ENCODE measurements at regions not wholly inside any gene's neighbourhood (a gene's known extent, or its start where the extent isn't known, plus 50 kb on each side); places are given as distances from the start of the nearest gene placed in this dataset.

DNA sequence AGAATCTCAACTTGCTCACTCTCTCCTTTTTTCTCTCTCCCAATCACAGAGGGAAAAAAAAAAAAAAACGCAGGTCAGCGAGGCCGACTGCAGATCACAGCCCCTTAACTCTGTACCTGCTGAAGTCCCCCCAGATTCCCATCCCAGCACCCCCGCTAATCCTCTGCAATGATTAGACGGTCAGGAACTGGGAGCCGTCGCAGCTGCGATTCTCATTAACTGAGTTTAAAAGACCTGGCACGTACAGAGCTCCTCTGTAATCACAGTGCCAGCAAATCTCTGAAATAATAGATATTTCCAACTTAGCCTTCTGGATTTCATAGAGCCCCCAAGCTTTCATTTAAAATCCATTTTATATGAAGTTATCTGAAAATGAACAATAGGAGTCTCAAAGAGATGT, 84.4 kb downstream of the ANKRD60 start:
- Histone ChIP-seq H3K4me3 (no peak overlapping the region), H3K4me1 (no peaks in the 10 kb centered on the region), H3K9me3 (peaks cover 6% of the 10 kb centered on the region; the same call in 2 of the 3 replicates), H3K4me2 (no peak overlapping the region), H3K27ac (no peak overlapping the region)
- POLR2A ChIA-PET, result no interaction called here
- no peak for TF ChIP-seq RFX5 (IDR thresholded peaks at IDR 0.05)
- no peak for TF ChIP-seq JUNB (IDR thresholded peaks at IDR 0.05)
- TF ChIP-seq, protein P1, sequence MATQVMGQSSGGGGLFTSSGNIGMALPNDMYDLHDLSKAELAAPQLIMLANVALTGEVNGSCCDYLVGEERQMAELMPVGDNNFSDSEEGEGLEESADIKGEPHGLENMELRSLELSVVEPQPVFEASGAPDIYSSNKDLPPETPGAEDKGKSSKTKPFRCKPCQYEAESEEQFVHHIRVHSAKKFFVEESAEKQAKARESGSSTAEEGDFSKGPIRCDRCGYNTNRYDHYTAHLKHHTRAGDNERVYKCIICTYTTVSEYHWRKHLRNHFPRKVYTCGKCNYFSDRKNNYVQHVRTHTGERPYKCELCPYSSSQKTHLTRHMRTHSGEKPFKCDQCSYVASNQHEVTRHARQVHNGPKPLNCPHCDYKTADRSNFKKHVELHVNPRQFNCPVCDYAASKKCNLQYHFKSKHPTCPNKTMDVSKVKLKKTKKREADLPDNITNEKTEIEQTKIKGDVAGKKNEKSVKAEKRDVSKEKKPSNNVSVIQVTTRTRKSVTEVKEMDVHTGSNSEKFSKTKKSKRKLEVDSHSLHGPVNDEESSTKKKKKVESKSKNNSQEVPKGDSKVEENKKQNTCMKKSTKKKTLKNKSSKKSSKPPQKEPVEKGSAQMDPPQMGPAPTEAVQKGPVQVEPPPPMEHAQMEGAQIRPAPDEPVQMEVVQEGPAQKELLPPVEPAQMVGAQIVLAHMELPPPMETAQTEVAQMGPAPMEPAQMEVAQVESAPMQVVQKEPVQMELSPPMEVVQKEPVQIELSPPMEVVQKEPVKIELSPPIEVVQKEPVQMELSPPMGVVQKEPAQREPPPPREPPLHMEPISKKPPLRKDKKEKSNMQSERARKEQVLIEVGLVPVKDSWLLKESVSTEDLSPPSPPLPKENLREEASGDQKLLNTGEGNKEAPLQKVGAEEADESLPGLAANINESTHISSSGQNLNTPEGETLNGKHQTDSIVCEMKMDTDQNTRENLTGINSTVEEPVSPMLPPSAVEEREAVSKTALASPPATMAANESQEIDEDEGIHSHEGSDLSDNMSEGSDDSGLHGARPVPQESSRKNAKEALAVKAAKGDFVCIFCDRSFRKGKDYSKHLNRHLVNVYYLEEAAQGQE (IDR thresholded peaks at IDR 0.05), result no peak
- TF ChIP-seq TFCP2L1 (CRISPR knock-in tag; IDR thresholded peaks at IDR 0.05), result no peak
- TF ChIP-seq MYC (IDR thresholded peaks at IDR 0.05; ENCODE audit: borderline replicate concordance, low read length), result no peak
- TF ChIP-seq CEBPB (IDR thresholded peaks at IDR 0.05), result no peak
- TF ChIP-seq MAZ (IDR thresholded peaks at IDR 0.05; ENCODE audit: borderline replicate concordance, low read depth, low read length), result no peak
- no peak for TF ChIP-seq CHD2 (IDR thresholded peaks at IDR 0.05; ENCODE audit: low read length, partially characterized antibody)
- no peak for TF ChIP-seq RARB (CRISPR knock-in tag; IDR thresholded peaks at IDR 0.05)
- TF ChIP-seq TP53 (CRISPR knock-in tag; IDR thresholded peaks at IDR 0.05), result no peak
- no peak for TF ChIP-seq CHD4 (IDR thresholded peaks at IDR 0.05; ENCODE audit: borderline replicate concordance)
- no peak for TF ChIP-seq EHMT2 (IDR thresholded peaks at IDR 0.05; ENCODE audit: low read depth)
- TF ChIP-seq HDAC2 (IDR thresholded peaks at IDR 0.05), result no peak
- no peak for TF ChIP-seq RCOR1 (IDR thresholded peaks at IDR 0.05; ENCODE audit: low read depth, low read length)
- TF ChIP-seq BHLHE40 (IDR thresholded peaks at IDR 0.05; ENCODE audit: low read depth, low read length), result no peak
- no peak for TF ChIP-seq HEYL (CRISPR knock-in tag; IDR thresholded peaks at IDR 0.05)
- ATAC-seq (no peak), DNase-seq (ENCODE audit: low read depth in 1 of 2, low spot score in 1 of 2) (no peak), FAIRE-seq (no peak)
- WGBS (ENCODE audit: missing lambda C conversion rate), result 65% methylated on average over 9 of the region's 9 CpGs
- CTCF ChIA-PET, result interaction anchor here (0.8 to 2.2 kb wide), 4 partner anchors 30 to 521 kb away, joined by 3 to 6 read pairs (median 3); no protein-coding TSS in a partner anchor

DNA sequence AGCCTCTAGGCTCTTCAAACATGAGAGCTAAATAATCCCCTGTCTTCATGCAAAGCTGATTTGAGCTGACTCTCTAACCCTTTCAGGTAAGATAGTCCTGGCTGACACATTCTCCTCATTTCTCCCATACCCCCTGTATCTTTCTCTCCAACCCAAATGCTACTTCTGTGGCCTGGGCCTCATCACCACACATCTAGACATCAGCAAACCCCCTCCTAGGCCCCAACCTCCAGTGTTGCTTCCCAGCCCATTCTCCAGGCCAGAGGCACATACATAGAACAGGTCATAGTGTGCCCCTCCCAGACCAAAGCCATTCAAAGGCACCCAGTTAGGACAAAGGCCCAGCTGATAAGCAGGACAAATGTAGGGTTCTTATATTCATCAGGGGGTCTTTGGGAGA, 84.9 kb downstream of the ANKRD60 start:
- no peaks in the 10 kb centered on the region for H3K4me1 ChIP-seq
- FAIRE-seq, result no peak
- DNase-seq (ENCODE audit: low read depth in 1 of 2, low spot score in 1 of 2), result no peak
- TF ChIP-seq RFX5 (IDR thresholded peaks at IDR 0.05) (no peak), EHF (CRISPR knock-in tag; IDR thresholded peaks at IDR 0.05) (no peak), RCOR1 (IDR thresholded peaks at IDR 0.05; ENCODE audit: low read depth, low read length) (no peak), KDM5A (IDR thresholded peaks at IDR 0.05) (no peak), HEYL (CRISPR knock-in tag; IDR thresholded peaks at IDR 0.05) (no peak), FOSL2 (IDR thresholded peaks at IDR 0.05) (no peak), FOSL2 (CRISPR knock-in tag; IDR thresholded peaks at IDR 0.05) (no peak), HOXB13 (CRISPR knock-in tag; IDR thresholded peaks at IDR 0.05; ENCODE audit: low read depth) (no peak), GATA3 (IDR thresholded peaks at IDR 0.05; ENCODE audit: borderline replicate concordance) (no peak), JUN (IDR thresholded peaks at IDR 0.05) (no peak), CHD4 (IDR thresholded peaks at IDR 0.05; ENCODE audit: borderline replicate concordance) (no peak), BHLHE40 (IDR thresholded peaks at IDR 0.05; ENCODE audit: low read depth, low read length) (no peak), NR3C1 (IDR thresholded peaks at IDR 0.05) (no peak), NPAS2 (CRISPR knock-in tag; IDR thresholded peaks at IDR 0.05; ENCODE audit: borderline replicate concordance) (no peak), HOXA7 (CRISPR knock-in tag; IDR thresholded peaks at IDR 0.05) (no peak)
- TF ChIP-seq, protein P2, sequence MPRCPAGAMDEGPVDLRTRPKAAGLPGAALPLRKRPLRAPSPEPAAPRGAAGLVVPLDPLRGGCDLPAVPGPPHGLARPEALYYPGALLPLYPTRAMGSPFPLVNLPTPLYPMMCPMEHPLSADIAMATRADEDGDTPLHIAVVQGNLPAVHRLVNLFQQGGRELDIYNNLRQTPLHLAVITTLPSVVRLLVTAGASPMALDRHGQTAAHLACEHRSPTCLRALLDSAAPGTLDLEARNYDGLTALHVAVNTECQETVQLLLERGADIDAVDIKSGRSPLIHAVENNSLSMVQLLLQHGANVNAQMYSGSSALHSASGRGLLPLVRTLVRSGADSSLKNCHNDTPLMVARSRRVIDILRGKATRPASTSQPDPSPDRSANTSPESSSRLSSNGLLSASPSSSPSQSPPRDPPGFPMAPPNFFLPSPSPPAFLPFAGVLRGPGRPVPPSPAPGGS (IDR thresholded peaks at IDR 0.05), result no peak
- TF ChIP-seq, protein P3, sequence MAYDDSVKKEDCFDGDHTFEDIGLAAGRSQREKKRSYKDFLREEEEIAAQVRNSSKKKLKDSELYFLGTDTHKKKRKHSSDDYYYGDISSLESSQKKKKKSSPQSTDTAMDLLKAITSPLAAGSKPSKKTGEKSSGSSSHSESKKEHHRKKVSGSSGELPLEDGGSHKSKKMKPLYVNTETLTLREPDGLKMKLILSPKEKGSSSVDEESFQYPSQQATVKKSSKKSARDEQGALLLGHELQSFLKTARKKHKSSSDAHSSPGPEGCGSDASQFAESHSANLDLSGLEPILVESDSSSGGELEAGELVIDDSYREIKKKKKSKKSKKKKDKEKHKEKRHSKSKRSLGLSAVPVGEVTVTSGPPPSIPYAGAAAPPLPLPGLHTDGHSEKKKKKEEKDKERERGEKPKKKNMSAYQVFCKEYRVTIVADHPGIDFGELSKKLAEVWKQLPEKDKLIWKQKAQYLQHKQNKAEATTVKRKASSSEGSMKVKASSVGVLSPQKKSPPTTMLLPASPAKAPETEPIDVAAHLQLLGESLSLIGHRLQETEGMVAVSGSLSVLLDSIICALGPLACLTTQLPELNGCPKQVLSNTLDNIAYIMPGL (CRISPR knock-in tag; IDR thresholded peaks at IDR 0.05; ENCODE audit: borderline replicate concordance), result no peak
- no peak overlapping the region for H3K4me3 ChIP-seq
- H3K9me3 ChIP-seq, result peaks cover 6% of the 10 kb centered on the region; the same call in 2 of the 3 replicates
- ChIA-PET CTCF (interaction anchor here (0.8 to 1.2 kb wide), 3 partner anchors 9 to 132 kb away, joined by 3 to 4 read pairs (median 3); no protein-coding TSS in a partner anchor), POLR2A (no interaction called here)
- no peak overlapping the region for H3K4me2 ChIP-seq
- no peak for ATAC-seq
- no peak overlapping the region for H3K27ac ChIP-seq

All from A549 (cell line).